H1 (cell line): ENCODE measurements at regions not wholly inside any gene's neighbourhood (a gene's known extent, or its start where the extent isn't known, plus 50 kb on each side); places are given as distances from the start of the nearest gene placed in this dataset.

Source experiments
- CTCF ChIA-PET: fragments of 300-600 bp; sonication (Branson Sonifier 250); formaldehyde crosslinking; loops from one replicate; lab custom pipeline; 2021; ENCODE audit not compliant: partially characterized antibody; lab: Charles Lee
- POLR2A ChIA-PET: fragments of 300-600 bp; sonication (Branson Sonifier 250); formaldehyde crosslinking; loops from one replicate; lab custom pipeline; 2021; ENCODE audit warnings: inconsistent platforms; ENCODE audit not compliant: partially characterized antibody; lab: Charles Lee
- DNase-seq, 2 experiments: peaks; one replicate each; pipeline versions ENCODE4 v3.0.0 to v3.0.0-alpha.2; 2010 to 2022; ENCODE audit warnings: low spot score in 2 of 2, low read depth in 1 of 2, mixed read lengths in 1 of 2
- FAIRE-seq: peaks from 2 replicates; lab custom pipeline; 2011; peaks lifted over from hg19 to GRCh38; lab: Jason Lieb, UNC
- H2AFZ ChIP-seq: 2 replicates; pipeline ENCODE4 v1.8.1; 2012; ENCODE audit warnings: low read length, inconsistent platforms
- H2AK5ac ChIP-seq: 2 replicates; pipeline ENCODE4 v1.6.1; 2013; ENCODE audit warnings: low read depth, low read length
- H2BK120ac ChIP-seq: replicated peaks from 2 replicates; pipeline ENCODE3; 2013; ENCODE audit warnings: low read depth, low read length, inconsistent platforms
- H2BK12ac ChIP-seq: 2 replicates; pipeline ENCODE4 v1.6.1; 2013; ENCODE audit warnings: low read depth, low read length
- H2BK15ac ChIP-seq: 2 replicates; pipeline ENCODE4 v1.6.1; 2013; ENCODE audit warnings: low read length
- H2BK20ac ChIP-seq: 2 replicates; pipeline ENCODE4 v1.6.1; 2013; ENCODE audit warnings: low read length
- H2BK5ac ChIP-seq: 2 replicates; pipeline ENCODE4 v1.6.1; 2013; ENCODE audit warnings: low read depth, low read length
- H3K14ac ChIP-seq: 2 replicates; pipeline ENCODE4 v1.6.1; 2013; ENCODE audit warnings: inconsistent platforms; ENCODE audit not compliant: insufficient read length
- H3K18ac ChIP-seq: 2 replicates; pipeline ENCODE4 v1.6.1; 2013; ENCODE audit warnings: low read length; ENCODE audit errors: extremely low read depth
- H3K23ac ChIP-seq: 2 replicates; pipeline ENCODE4 v1.6.1; 2013; ENCODE audit warnings: inconsistent platforms; ENCODE audit not compliant: insufficient read length
- H3K23me2 ChIP-seq: 2 replicates; pipeline ENCODE4 v1.6.1; 2013; ENCODE audit warnings: low read depth, low read length
- H3K27ac ChIP-seq: 2 replicates; pipeline ENCODE4 v1.6.1; 2011; ENCODE audit warnings: low read depth, low read length, inconsistent platforms
- H3K27me3 ChIP-seq, 4 experiments: replicated peaks in 1 of 4; 1 replicate in 1 of 4; 2 replicates in 3 of 4; pipeline versions ENCODE4 v1.6.1 to v1.8.1; 2011 to 2013; ENCODE audit warnings: low read length in 3 of 4, mild to moderate bottlenecking in 3 of 4, inconsistent platforms in 2 of 4, mixed read lengths in 2 of 4, moderate library complexity in 1 of 4; ENCODE audit not compliant: control insufficient read depth in 3 of 4, insufficient read depth in 3 of 4; ENCODE audit errors: extremely low read depth in 1 of 4
- H3K36me3 ChIP-seq, 4 experiments: 2 replicates each; pipeline versions ENCODE4 v1.6.1 to v1.8.1; 2011 to 2013; ENCODE audit warnings: mild to moderate bottlenecking in 4 of 4, low read length in 3 of 4, moderate library complexity in 2 of 4, control low read depth in 1 of 4, inconsistent platforms in 1 of 4; ENCODE audit not compliant: insufficient read depth in 4 of 4, control insufficient read depth in 2 of 4
- H3K4ac ChIP-seq: replicated peaks from 2 replicates; pipeline ENCODE3; 2013; ENCODE audit warnings: low read length, low read depth, mixed read lengths, inconsistent platforms; ENCODE audit not compliant: insufficient read length
- H3K4me1 ChIP-seq, 4 experiments: replicated peaks in 1 of 4; 1 replicate in 1 of 4; 2 replicates in 3 of 4; pipeline versions ENCODE4 v1.6.1 to v1.8.1; 2011 to 2013; ENCODE audit warnings: low read length in 3 of 4, inconsistent platforms in 2 of 4, mixed read lengths in 1 of 4; ENCODE audit not compliant: insufficient read depth in 4 of 4, control insufficient read depth in 3 of 4
- H3K4me2 ChIP-seq, 2 experiments: 2 replicates each; pipeline versions ENCODE4 v1.6.1 to v1.8.1; 2011 to 2013; ENCODE audit warnings: low read depth in 2 of 2, low read length in 2 of 2, control low read depth in 1 of 2, inconsistent platforms in 1 of 2, mild to moderate bottlenecking in 1 of 2; ENCODE audit not compliant: insufficient read depth in 1 of 2
- H3K4me3 ChIP-seq, 4 experiments: fragments of 200-600, 300-600 bp in 1 of 4; sonication (generic), shearing (Covaris generic), sonication (Bioruptor Twin) in 1 of 4; 2 replicates each; pipeline versions ENCODE4 v1.5.1 to v1.8.1; 2011 to 2016; ENCODE audit warnings: low read length in 4 of 4, low read depth in 3 of 4, control low read depth in 2 of 4, inconsistent platforms in 2 of 4, mild to moderate bottlenecking in 2 of 4, mixed read lengths in 1 of 4, moderate library complexity in 1 of 4; ENCODE audit not compliant: insufficient read depth in 2 of 4; ENCODE audit errors: extremely low read depth in 1 of 4
- H3K56ac ChIP-seq: replicated peaks from 2 replicates; pipeline ENCODE3; 2013; ENCODE audit warnings: low read depth, mild to moderate bottlenecking, mixed read lengths, low read length, inconsistent platforms; ENCODE audit not compliant: insufficient read length
- H3K79me1 ChIP-seq: 2 replicates; pipeline ENCODE4 v1.6.1; 2013; ENCODE audit warnings: low read depth, low read length, control low read depth
- H3K79me2 ChIP-seq, 2 experiments: 2 replicates each; pipeline versions ENCODE4 v1.6.1 to v1.8.1; 2012 to 2013; ENCODE audit warnings: low read length in 2 of 2, mild to moderate bottlenecking in 2 of 2, inconsistent platforms in 1 of 2; ENCODE audit not compliant: insufficient read depth in 2 of 2, control insufficient read depth in 1 of 2
- H3K9ac ChIP-seq, 4 experiments: replicated peaks in 1 of 4; 1 replicate in 1 of 4; 2 replicates in 3 of 4; pipeline versions ENCODE4 v1.6.1 to v1.8.1; 2011 to 2013; ENCODE audit warnings: low read depth in 3 of 4, low read length in 3 of 4, control low read depth in 2 of 4, mild to moderate bottlenecking in 2 of 4, moderate library complexity in 2 of 4, inconsistent platforms in 1 of 4; ENCODE audit errors: extremely low read depth in 1 of 4
- H3K9me3 ChIP-seq, 2 experiments: 2 replicates each; pipeline versions ENCODE4 v1.6.1 to v1.8.1; 2012 to 2013; ENCODE audit warnings: mild to moderate bottlenecking in 2 of 2, moderate library complexity in 2 of 2, control low read depth in 1 of 2, inconsistent platforms in 1 of 2, low read depth in 1 of 2, low read length in 1 of 2, mixed read lengths in 1 of 2; ENCODE audit not compliant: insufficient read depth in 2 of 2
- H4K20me1 ChIP-seq, 2 experiments: replicated peaks in 1 of 2; 2 replicates each; pipeline versions ENCODE3 to v1.8.1; 2011 to 2013; ENCODE audit warnings: inconsistent platforms in 2 of 2, low read length in 2 of 2, mild to moderate bottlenecking in 1 of 2; ENCODE audit not compliant: insufficient read depth in 2 of 2, control insufficient read depth in 1 of 2
- H4K5ac ChIP-seq: 2 replicates; pipeline ENCODE4 v1.6.1; 2013; ENCODE audit warnings: low read length, low read depth, mixed read lengths, inconsistent platforms; ENCODE audit not compliant: insufficient read length
- H4K8ac ChIP-seq: 2 replicates; pipeline ENCODE4 v1.8.0; 2013; ENCODE audit warnings: mild to moderate bottlenecking, moderate library complexity, low read length, inconsistent platforms; ENCODE audit not compliant: insufficient read depth; ENCODE audit errors: extremely low read depth
- H4K91ac ChIP-seq: replicated peaks from 2 replicates; pipeline ENCODE3; 2013; ENCODE audit warnings: low read length, mixed read lengths, inconsistent platforms; ENCODE audit not compliant: insufficient read length
- CHD1 ChIP-seq: IDR thresholded peaks from 2 replicates; pipeline ENCODE4 v1.6.1; 2012; ENCODE audit warnings: low read depth, low read length, improper control_type of control experiment
- SP1 ChIP-seq: IDR thresholded peaks from 2 replicates; pipeline ENCODE4 v1.6.1; 2011; ENCODE audit warnings: low read depth, low read length
- SP4 ChIP-seq: IDR thresholded peaks from 2 replicates; pipeline ENCODE4 v1.6.1; 2012; ENCODE audit warnings: low read length, inconsistent platforms
- WGBS, 2 experiments: shearing (Covaris generic) in 1 of 2; methylation state at CpG; one replicate each; pipeline versions ENCODE4 v1.1.6 to v1.1.7; 2013 to 2015; ENCODE audit warnings: low lambda C conversion rate in 2 of 2, mixed read lengths in 2 of 2, inconsistent platforms in 1 of 2, low coverage in 1 of 2, missing lambda C conversion rate in 1 of 2; ENCODE audit not compliant: insufficient replicate concordance in 2 of 2, insufficient coverage in 1 of 2, insufficient read length in 1 of 2; ENCODE audit errors: extremely low coverage in 1 of 2, missing lambda C conversion rate in 1 of 2; 5-methylcytosine and 5-hydroxymethylcytosine counted together

GRCh38 chr9:107948086-107948485, 458.5 kb upstream of the KLF4 start:
- Histone ChIP-seq H3K23me2 (no peaks in the 10 kb centered on the region), H2BK20ac (no peak overlapping the region), H3K23ac (no peak overlapping the region), H3K4me3 (no peak overlapping the region), H3K79me1 (no peaks in the 10 kb centered on the region), H3K27ac (no peak overlapping the region), H4K5ac (no peak overlapping the region), H3K79me2 (no peaks in the 10 kb centered on the region), H3K4me2 (no peak overlapping the region), H3K56ac (no peak overlapping the region), H3K9me3 (peaks cover 4% of the 10 kb centered on the region in 2 experiments; a peak in 2 of 4 replicates), H2BK12ac (no peak overlapping the region), H3K4me1 (no peaks in the 10 kb centered on the region), H2BK5ac (no peak overlapping the region), H2BK15ac (no peak overlapping the region), H2AFZ (no peak overlapping the region), H3K27me3 (no peaks in the 10 kb centered on the region), H3K14ac (no peak overlapping the region), H3K36me3 (no peaks in the 10 kb centered on the region), H2AK5ac (no peak overlapping the region), H3K18ac (no peak overlapping the region), H3K4ac (no peak overlapping the region), H3K9ac (no peak overlapping the region), H2BK120ac (no peak overlapping the region), H4K20me1 (no peaks in the 10 kb centered on the region), H4K8ac (no peak overlapping the region), H4K91ac (no peak overlapping the region)
- CTCF ChIA-PET: interaction anchor here (0.7 kb wide), 1 partner anchor 9 kb away, joined by 3 read pairs; no protein-coding TSS in a partner anchor
- no peak for DNase-seq
- POLR2A ChIA-PET: no interaction called here
- no peak for FAIRE-seq
- TF ChIP-seq SP4: no peak
- no peak for TF ChIP-seq CHD1
- TF ChIP-seq SP1: no peak
- WGBS, 2 experiments: 100% methylated on average over 6 of the region's 6 CpGs; no CpG with 5 or more reads in 1 of the 2 experiments
